Smooth muscle cell (in vitro differentiated cells): ENCODE measurements at regions not wholly inside any gene's neighbourhood (a gene's known extent, or its start where the extent isn't known, plus 50 kb on each side); places are given as distances from the start of the nearest gene placed in this dataset.

ENCODE experiments used
- DNase-seq: peaks from one replicate; lab custom pipeline; 2025; ENCODE audit not compliant: unreplicated experiment; lab: John Stamatoyannopoulos, UW
- H2AFZ ChIP-seq: fragments of 200-600 bp; sonication (generic); 2 replicates; pipeline ENCODE4 v1.6.0; 2016; ENCODE audit warnings: antibody characterized with exemption, low read depth, mild to moderate bottlenecking
- H3F3A ChIP-seq: fragments of 200-600 bp; sonication (generic); 2 replicates; pipeline ENCODE4 v1.6.0; 2017; ENCODE audit warnings: antibody characterized with exemption, low read depth
- H3K27ac ChIP-seq: fragments of 200-600 bp; sonication (generic); 2 replicates; pipeline ENCODE4 v1.5.1; 2016; ENCODE audit warnings: low read depth, mild to moderate bottlenecking
- H3K27me3 ChIP-seq: fragments of 200-600 bp; sonication (generic); 2 replicates; pipeline ENCODE4 v1.6.1; 2016; ENCODE audit warnings: low read depth, mild to moderate bottlenecking
- H3K36me3 ChIP-seq: fragments of 200-600 bp; sonication (generic); 2 replicates; pipeline ENCODE4 v1.5.1; 2016; ENCODE audit warnings: low read depth
- H3K4me1 ChIP-seq: fragments of 200-600 bp; sonication (generic); 2 replicates; pipeline ENCODE4 v1.5.1; 2016; ENCODE audit warnings: low read depth
- H3K4me2 ChIP-seq: fragments of 200-600 bp; sonication (generic); 2 replicates; pipeline ENCODE4 v1.6.0; 2016; ENCODE audit warnings: mild to moderate bottlenecking
- H3K4me3 ChIP-seq: fragments of 200-600 bp; sonication (generic); 2 replicates; pipeline ENCODE4 v1.5.1; 2016; ENCODE audit warnings: mild to moderate bottlenecking
- H3K79me2 ChIP-seq: fragments of 200-600 bp; sonication (generic); 2 replicates; pipeline ENCODE4 v1.6.0; 2016; ENCODE audit warnings: low read depth, mild to moderate bottlenecking
- H3K9ac ChIP-seq: fragments of 200-600 bp; sonication (generic); 2 replicates; pipeline ENCODE4 v1.6.0; 2016; ENCODE audit warnings: low read depth
- H3K9me3 ChIP-seq: fragments of 200-600 bp; sonication (generic); replicated peaks from 2 replicates; pipeline ENCODE4 v1.5.1; 2016; ENCODE audit warnings: low read depth
- H4K20me1 ChIP-seq: fragments of 200-600 bp; sonication (generic); 2 replicates; pipeline ENCODE4 v1.6.0; 2016; ENCODE audit warnings: low read depth
- WGBS: methylation state at CpG from one replicate; pipeline ENCODE4 v1.1.7; 2016; ENCODE audit warnings: low lambda C conversion rate; 5-methylcytosine and 5-hydroxymethylcytosine counted together
- TF ChIP-seq, protein P1 (sequence below): fragments of 200-600 bp; sonication (generic); IDR thresholded peaks from 2 replicates; pipeline ENCODE4 v1.5.1; 2017; ENCODE audit warnings: borderline replicate concordance, mild to moderate bottlenecking, antibody characterized with exemption; ENCODE audit not compliant: insufficient read depth, poor library complexity, severe bottlenecking

DNA sequence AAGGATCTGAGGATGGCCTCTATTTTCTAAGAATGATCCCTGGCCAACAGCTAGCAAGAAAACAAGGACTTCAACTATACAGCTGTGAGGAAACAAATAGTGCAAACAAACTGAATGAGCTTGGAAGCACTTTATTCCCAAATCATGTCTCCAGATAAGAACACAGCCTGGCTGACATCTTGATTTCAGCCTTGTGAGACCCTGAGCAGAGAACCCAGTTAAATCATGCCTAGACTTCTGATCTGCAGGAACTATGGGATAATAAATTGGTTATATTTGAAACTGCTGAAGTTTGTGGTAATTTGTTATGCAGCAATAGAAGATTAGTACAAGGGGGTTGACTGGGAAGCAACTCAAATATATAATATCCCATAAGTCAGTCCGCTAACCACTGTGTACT is 183.9 kb upstream of the BMP4 start:
- H3K4me1 ChIP-seq, result no peaks in the 10 kb centered on the region
- no peaks in the 10 kb centered on the region for H3K9me3 ChIP-seq
- no peak overlapping the region for H3K27ac ChIP-seq
- no peak overlapping the region for H2AFZ ChIP-seq
- no peaks in the 10 kb centered on the region for H4K20me1 ChIP-seq
- H3K4me3 ChIP-seq, result no peak overlapping the region
- no peaks in the 10 kb centered on the region for H3K79me2 ChIP-seq
- TF ChIP-seq, protein P1, sequence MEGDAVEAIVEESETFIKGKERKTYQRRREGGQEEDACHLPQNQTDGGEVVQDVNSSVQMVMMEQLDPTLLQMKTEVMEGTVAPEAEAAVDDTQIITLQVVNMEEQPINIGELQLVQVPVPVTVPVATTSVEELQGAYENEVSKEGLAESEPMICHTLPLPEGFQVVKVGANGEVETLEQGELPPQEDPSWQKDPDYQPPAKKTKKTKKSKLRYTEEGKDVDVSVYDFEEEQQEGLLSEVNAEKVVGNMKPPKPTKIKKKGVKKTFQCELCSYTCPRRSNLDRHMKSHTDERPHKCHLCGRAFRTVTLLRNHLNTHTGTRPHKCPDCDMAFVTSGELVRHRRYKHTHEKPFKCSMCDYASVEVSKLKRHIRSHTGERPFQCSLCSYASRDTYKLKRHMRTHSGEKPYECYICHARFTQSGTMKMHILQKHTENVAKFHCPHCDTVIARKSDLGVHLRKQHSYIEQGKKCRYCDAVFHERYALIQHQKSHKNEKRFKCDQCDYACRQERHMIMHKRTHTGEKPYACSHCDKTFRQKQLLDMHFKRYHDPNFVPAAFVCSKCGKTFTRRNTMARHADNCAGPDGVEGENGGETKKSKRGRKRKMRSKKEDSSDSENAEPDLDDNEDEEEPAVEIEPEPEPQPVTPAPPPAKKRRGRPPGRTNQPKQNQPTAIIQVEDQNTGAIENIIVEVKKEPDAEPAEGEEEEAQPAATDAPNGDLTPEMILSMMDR, result no peak
- DNase-seq, result no peak
- no peak overlapping the region for H3K4me2 ChIP-seq
- WGBS, result 96% methylated on average over 1 of the region's 1 CpG
- H3K9ac ChIP-seq, result no peak overlapping the region
- no peaks in the 10 kb centered on the region for H3F3A ChIP-seq
- no peaks in the 10 kb centered on the region for H3K27me3 ChIP-seq
- no peaks in the 10 kb centered on the region for H3K36me3 ChIP-seq

GRCh38 chr14:54146601-54147000 is 190.0 kb upstream of the BMP4 start:
- WGBS, result 97% methylated on average over 2 of the region's 2 CpGs
- no peaks in the 10 kb centered on the region for H4K20me1 ChIP-seq

GRCh38 chr14:54147282-54147681 is 190.7 kb upstream of the BMP4 start:
- H2AFZ ChIP-seq, result no peak overlapping the region
- no peak overlapping the region for H3K27ac ChIP-seq

More at GRCh38 chr14:54146601-54147000, 190.0 kb upstream of the BMP4 start:
- Histone ChIP-seq H2AFZ (no peak overlapping the region), H3K36me3 (no peaks in the 10 kb centered on the region), H3K9ac (no peak overlapping the region), H3K4me2 (no peak overlapping the region), H3K9me3 (no peaks in the 10 kb centered on the region), H3K27ac (no peak overlapping the region), H3F3A (no peaks in the 10 kb centered on the region), H3K4me3 (no peak overlapping the region), H3K4me1 (no peaks in the 10 kb centered on the region), H3K79me2 (no peaks in the 10 kb centered on the region), H3K27me3 (no peaks in the 10 kb centered on the region)
- TF ChIP-seq, protein P1, result no peak
- DNase-seq, result no peak

GRCh38 chr14:54147758-54148157 is 191.1 kb upstream of the BMP4 start:
- Histone ChIP-seq H3K4me2 (no peak overlapping the region), H3K9ac (no peak overlapping the region), H3K27me3 (no peaks in the 10 kb centered on the region), H3K4me1 (no peaks in the 10 kb centered on the region), H3K27ac (no peak overlapping the region), H3F3A (no peaks in the 10 kb centered on the region), H2AFZ (no peak overlapping the region), H3K9me3 (no peaks in the 10 kb centered on the region), H3K36me3 (no peaks in the 10 kb centered on the region), H3K79me2 (no peaks in the 10 kb centered on the region), H4K20me1 (no peaks in the 10 kb centered on the region), H3K4me3 (no peak overlapping the region)
- DNase-seq, result no peak
- WGBS, result 89% methylated on average over 3 of the region's 3 CpGs
- TF ChIP-seq, protein P1, result no peak

More at GRCh38 chr14:54147282-54147681, 190.7 kb upstream of the BMP4 start:
- Histone ChIP-seq H3K9me3 (no peaks in the 10 kb centered on the region), H3K36me3 (no peaks in the 10 kb centered on the region), H3K27me3 (no peaks in the 10 kb centered on the region), H4K20me1 (no peaks in the 10 kb centered on the region), H3K4me2 (no peak overlapping the region), H3F3A (no peaks in the 10 kb centered on the region), H3K4me3 (no peak overlapping the region), H3K4me1 (no peaks in the 10 kb centered on the region), H3K79me2 (no peaks in the 10 kb centered on the region), H3K9ac (no peak overlapping the region)
- no peak for DNase-seq
- 66% methylated on average over 2 of the region's 2 CpGs for WGBS
- TF ChIP-seq, protein P1, result no peak
